Naive B cell (primary cell): ENCODE measurements at regions not wholly inside any gene's neighbourhood (a gene's known extent, or its start where the extent isn't known, plus 50 kb on each side); places are given as distances from the start of the nearest gene placed in this dataset.

Experiments
- ATAC-seq, 2 donors: fragments of 150-1000 bp; cut with Tn5 transposase; 2 replicates each; pipeline ENCODE4 v1.10.0; 2021; ENCODE audit warnings: low read depth in 2 of 2, mild to moderate bottlenecking in 2 of 2, moderate library complexity in 2 of 2
- DNase-seq: peaks from one replicate; pipeline ENCODE4 v3.0.0; 2022
- H3K27ac Mint-ChIP-seq, 6 donors: one replicate each; pipeline ENCODE4 v1.8.0; 2020 to 2022; ENCODE audit warnings: mild to moderate bottlenecking in 6 of 6, mixed read lengths in 6 of 6, moderate library complexity in 5 of 6, inconsistent platforms in 2 of 6
- H3K27me3 Mint-ChIP-seq, 3 donors: one replicate each; pipeline ENCODE4 v1.8.0; 2021 to 2022; ENCODE audit warnings: mixed read lengths in 3 of 3, mild to moderate bottlenecking in 1 of 3
- H3K36me3 Mint-ChIP-seq, 2 donors: one replicate each; pipeline ENCODE4 v1.8.0; 2020 to 2022; ENCODE audit warnings: mixed read lengths in 2 of 2, inconsistent platforms in 1 of 2, mild to moderate bottlenecking in 1 of 2
- H3K4me1 Mint-ChIP-seq, 3 donors: one replicate each; pipeline ENCODE4 v1.8.0; 2020 to 2022; ENCODE audit warnings: mixed read lengths in 3 of 3, inconsistent platforms in 1 of 3, mild to moderate bottlenecking in 1 of 3, moderate library complexity in 1 of 3
- H3K4me3 Mint-ChIP-seq, 8 donors: one replicate each; pipeline ENCODE4 v1.8.0; 2020 to 2022; ENCODE audit warnings: mild to moderate bottlenecking in 8 of 8, mixed read lengths in 8 of 8, moderate library complexity in 8 of 8, inconsistent platforms in 2 of 8
- H3K9me3 Mint-ChIP-seq, 7 donors: one replicate each; pipeline ENCODE4 v1.8.0; 2020 to 2022; ENCODE audit warnings: mixed read lengths in 7 of 7, mild to moderate bottlenecking in 5 of 7, inconsistent platforms in 2 of 7, moderate library complexity in 1 of 7

DNA sequence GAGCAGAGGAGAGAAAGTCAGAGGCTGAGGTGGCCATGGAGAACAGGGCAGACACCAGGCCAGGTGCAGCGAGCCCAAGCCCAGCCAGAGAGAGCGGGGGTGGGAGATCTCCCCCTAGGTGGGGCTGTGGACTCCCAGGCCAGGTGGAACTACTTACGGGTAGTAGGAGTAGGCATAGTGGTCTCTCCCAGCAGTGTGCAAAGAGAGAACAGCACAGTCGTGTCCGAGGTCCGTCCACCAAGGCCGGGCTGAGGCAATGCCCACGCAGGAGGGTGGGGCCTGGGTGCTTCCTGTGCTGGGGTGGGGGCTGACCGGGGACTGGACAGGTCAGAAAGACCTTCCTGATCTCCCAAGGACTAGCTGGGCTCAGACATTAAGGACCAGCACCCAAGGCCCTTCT, 263.7 kb downstream of the PTPRU start:
- no peak overlapping the region for H3K27ac Mint-ChIP-seq
- peaks cover 17 to 61% (median 48%) of the 10 kb centered on the region in 3 donors for H3K27me3 Mint-ChIP-seq
- H3K4me3 Mint-ChIP-seq, result no peak overlapping the region
- DNase-seq (no peak), ATAC-seq (no peak)
- H3K4me1 Mint-ChIP-seq, result no peaks in the 10 kb centered on the region
- peaks cover 0 to 14% of the 10 kb centered on the region in 2 donors for H3K36me3 Mint-ChIP-seq
- H3K9me3 Mint-ChIP-seq, result peaks cover 3 to 19% (median 12%) of the 10 kb centered on the region in 7 donors

DNA sequence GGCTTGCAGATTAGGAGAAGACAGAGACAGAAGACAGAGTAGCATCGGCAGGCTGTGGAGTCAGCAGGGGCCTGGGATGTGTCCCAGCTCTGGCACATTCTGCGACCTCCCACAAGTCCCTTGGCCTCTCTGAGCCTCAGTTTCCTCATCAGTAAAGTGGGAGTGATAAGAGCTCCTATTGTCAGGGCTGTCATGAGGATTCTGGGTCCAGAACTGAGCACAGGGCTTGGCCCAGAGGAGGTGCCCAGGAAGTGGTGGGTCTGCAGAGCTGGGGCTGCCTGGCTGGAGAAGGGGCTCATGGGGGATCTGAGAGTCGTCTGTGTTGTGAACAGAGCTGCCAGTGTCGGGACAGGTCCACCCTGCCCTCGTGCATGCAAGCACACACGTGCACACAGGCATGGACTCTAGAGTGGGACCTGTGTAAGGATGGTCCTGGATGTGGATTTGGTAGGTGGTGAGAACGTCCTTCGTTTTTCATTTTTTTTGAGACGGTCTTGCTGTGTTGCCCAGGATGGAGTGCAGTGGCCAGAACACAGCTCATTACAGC, 262.9 kb downstream of the PTPRU start:
- no peak for ATAC-seq
- Mint-ChIP-seq H3K27me3 (peaks cover 15 to 54% (median 48%) of the 10 kb centered on the region in 3 donors), H3K27ac (no peak overlapping the region), H3K9me3 (peaks cover 3 to 28% (median 12%) of the 10 kb centered on the region in 7 donors), H3K4me3 (no peak overlapping the region), H3K36me3 (peaks cover 0 to 14% of the 10 kb centered on the region in 2 donors), H3K4me1 (no peaks in the 10 kb centered on the region)
- DNase-seq, result no peak

DNA sequence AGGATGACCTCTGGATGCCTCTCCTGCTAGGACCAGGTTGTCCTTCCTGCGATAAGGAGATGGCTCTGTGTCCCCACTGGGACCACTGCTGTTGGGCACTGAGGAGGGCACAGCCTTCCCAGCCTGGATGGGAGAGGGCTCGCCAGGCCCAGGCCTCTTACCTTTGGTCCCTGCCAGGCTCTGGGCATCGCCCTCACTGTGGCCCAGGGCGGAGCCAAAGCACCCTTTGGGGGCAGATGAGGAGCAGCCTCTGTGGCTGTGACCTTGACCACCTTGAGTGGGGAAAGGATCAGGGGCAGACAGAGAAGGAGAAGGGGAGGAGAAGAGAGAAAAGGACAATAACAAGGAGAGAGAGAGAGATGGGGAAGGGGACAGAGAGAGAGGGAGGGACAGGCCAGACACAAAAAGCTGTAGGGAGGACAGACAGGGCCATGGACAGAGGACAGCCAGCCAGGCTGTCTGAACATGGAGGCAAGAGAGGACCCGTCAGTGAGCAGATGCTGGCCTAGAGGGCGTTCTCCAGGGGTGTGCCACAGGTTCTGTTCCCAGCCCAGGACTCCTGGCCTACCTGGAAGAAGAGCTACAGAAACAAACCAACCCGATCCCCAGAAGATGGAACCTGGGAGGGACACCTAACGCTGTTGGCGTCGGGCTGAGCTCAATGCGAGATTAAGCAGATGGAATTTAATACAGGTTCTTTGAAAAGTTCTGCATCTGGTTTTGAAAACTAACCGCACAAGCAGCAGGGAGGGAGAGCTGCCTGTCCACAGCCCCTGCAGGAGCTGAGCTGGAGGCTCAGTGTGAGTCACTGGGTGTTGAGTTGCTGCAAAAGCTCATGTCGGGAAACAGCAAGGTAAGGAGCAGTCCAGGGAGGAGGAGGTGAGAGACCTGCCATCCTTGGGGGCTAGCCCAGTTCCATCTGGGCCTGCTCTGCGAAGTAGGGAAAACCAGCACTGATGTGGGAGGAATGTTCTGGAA, 262.1 kb downstream of the PTPRU start:
- ATAC-seq (no peak), DNase-seq (no peak)
- Mint-ChIP-seq H3K27me3 (peaks cover 15 to 46% (median 44%) of the 10 kb centered on the region in 3 donors), H3K27ac (no peak overlapping the region), H3K4me3 (no peak overlapping the region), H3K36me3 (peaks cover 0 to 14% of the 10 kb centered on the region in 2 donors), H3K9me3 (peaks cover 3 to 30% (median 12%) of the 10 kb centered on the region in 7 donors), H3K4me1 (no peaks in the 10 kb centered on the region)

DNA sequence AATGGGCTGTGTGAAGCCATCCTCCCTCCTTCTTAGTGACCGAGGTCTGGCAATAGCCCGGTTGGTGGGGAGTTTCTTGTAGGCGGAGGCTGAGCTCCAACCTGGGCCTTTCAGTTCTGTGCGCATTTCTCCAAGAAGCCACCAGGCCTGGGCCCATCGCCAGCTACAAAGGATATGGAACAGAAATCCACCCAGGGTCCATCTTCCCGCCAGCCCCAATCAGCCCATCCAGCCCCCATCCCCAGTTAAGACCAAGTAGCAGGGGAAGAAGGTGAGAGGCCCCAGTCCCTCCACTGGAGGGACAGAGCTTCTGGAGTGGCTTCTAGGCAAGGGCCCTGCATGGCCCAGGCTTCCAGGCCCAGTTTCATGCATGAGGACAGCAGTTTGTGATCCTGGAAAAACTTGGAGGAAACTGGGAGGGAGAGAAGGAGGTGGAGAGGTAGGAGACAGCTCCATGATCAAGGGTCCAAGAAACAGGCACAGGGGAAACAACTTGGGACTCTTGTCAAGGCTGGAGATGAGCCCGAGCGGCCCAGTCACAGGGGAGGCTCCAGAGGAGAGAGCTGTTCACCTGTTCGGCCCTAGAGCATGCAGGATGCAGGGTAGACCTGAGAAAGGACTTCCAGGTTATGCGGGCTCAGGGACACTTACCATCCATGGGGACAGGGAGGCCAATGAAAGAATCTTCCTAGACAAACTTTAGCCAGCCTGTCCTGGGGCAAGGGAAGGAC, 261.2 kb downstream of the PTPRU start:
- Mint-ChIP-seq H3K36me3 (peaks cover 0 to 14% of the 10 kb centered on the region in 2 donors), H3K27ac (no peak overlapping the region), H3K4me3 (no peak overlapping the region), H3K4me1 (no peaks in the 10 kb centered on the region), H3K9me3 (peaks cover 3 to 30% (median 12%) of the 10 kb centered on the region in 7 donors), H3K27me3 (peaks cover 15 to 39% (median 39%) of the 10 kb centered on the region in 3 donors)
- no peak for DNase-seq
- ATAC-seq, result no peak

DNA sequence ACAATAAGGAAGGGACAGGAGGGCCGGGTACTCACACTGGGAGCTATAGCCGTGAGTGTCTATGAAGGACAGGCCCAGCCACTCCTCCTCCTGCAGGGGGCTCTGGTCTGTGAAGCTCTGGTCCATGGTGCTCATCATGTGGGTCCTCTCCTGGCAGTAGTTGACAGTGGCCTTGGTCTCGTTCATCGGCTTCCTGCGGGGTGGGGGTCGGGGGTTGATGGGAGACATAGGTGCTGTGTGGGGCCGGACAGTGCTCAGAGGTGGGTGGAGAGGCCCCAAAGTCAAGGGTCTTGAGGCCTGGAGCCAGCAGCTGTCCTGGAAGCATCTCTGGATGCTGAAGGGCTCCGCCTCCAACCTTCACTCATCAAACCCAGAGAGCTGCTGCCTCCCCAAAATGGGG, 260.4 kb downstream of the PTPRU start:
- Mint-ChIP-seq H3K27ac (no peak overlapping the region), H3K27me3 (peaks cover 15 to 39% (median 39%) of the 10 kb centered on the region in 3 donors), H3K4me1 (no peaks in the 10 kb centered on the region), H3K4me3 (no peak overlapping the region), H3K9me3 (peaks cover 3 to 30% (median 12%) of the 10 kb centered on the region in 7 donors), H3K36me3 (peaks cover 0 to 14% of the 10 kb centered on the region in 2 donors)
- DNase-seq (no peak), ATAC-seq (no peak)

DNA sequence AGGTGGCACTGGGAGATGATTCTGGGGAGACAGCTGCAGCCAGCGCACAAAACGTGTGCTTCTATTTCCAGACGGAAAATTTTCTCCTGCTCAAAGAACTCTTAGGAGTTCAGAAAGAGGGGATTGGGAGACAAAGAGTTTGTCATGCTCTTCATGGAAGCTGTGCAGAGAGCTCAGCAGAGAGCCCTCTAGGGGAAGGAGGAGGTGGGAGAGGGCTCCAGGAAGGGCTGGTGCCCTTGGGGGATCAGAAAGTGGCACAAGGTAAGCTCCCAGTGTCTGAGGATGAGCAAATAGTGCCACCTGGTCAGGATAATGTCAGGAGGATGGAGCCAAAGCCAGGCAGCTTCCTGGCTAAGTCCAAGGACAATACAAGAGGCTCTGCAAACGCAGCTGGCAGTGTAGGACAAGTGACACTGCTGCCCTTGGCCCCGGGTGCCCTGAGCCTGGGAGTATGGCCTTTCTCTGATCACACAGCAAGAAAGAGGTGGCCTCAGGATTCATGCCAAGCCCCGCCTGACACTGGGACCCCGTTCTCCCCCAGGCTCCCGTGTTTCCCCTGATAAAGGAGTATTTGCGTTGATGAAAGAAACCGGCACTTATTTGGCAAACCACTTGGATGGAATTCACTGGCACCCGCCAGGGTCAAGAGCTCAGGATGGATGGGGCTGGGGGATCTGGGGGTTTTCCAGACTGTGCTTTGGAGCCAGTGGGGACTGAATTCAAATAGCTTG, 254.0 kb downstream of the PTPRU start:
- DNase-seq (no peak), ATAC-seq (no peak)
- H3K27ac Mint-ChIP-seq, result no peak overlapping the region

DNA sequence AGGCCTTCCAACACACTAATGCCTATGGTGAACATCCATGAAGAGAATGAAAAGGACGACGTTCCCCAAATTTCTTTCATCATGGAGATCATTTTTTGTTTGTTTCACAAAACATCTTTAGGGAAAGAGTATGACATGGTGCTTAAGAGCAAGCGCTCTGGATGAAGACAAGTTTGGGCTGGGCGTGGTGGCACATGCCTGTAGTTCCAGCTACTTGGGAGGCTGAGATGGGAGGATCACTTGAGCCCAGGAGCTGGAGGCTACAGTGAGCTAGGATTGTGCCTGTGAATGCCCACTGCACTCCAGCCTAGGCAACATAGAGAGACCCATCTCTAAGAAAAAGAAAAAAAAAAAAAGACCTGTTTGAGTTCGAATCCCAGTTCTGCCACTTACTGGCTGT, 253.1 kb downstream of the PTPRU start:
- no peak for DNase-seq
- Mint-ChIP-seq H3K36me3 (no peaks in the 10 kb centered on the region), H3K27me3 (peaks cover 4 to 21% (median 9%) of the 10 kb centered on the region in 3 donors), H3K4me1 (no peaks in the 10 kb centered on the region), H3K9me3 (peaks cover 0 to 5% (median 2%) of the 10 kb centered on the region in 7 donors), H3K27ac (no peak overlapping the region), H3K4me3 (no peak overlapping the region)
- no peak for ATAC-seq

More for the DNA sequence above, 254.0 kb downstream of the PTPRU start:
- Mint-ChIP-seq H3K36me3 (no peaks in the 10 kb centered on the region), H3K4me3 (no peak overlapping the region), H3K4me1 (no peaks in the 10 kb centered on the region), H3K27me3 (peaks cover 4 to 21% (median 9%) of the 10 kb centered on the region in 3 donors), H3K9me3 (peaks cover 0 to 14% (median 2%) of the 10 kb centered on the region in 7 donors)

DNA sequence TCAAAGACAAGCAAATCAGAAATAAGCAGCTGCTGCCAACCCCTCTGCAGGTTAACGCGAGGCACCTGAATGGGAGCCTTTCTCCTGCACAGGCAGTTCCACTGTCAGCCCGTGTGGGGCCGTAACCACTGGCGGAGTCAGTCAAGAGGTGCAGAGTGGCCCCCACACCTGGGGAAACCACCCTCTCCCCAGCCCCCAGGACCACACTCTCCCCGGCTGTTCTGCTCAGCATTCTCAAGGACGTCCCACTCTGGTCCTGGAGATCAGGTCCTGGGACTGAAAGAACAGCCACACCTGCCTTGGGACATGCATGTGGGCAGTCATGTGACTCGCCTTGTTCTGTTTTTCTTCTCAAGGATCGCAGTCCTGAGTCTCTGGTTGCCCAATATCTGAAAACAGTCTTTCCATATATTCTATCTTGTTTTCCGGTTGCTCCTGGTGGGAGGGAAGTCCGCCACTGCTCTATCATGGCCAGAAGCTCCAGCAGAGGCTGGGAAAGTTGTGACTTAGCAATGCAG, 252.5 kb downstream of the PTPRU start:
- no peaks in the 10 kb centered on the region for H3K4me1 Mint-ChIP-seq
- no peak overlapping the region for H3K4me3 Mint-ChIP-seq
- H3K27ac Mint-ChIP-seq, result no peak overlapping the region

DNA sequence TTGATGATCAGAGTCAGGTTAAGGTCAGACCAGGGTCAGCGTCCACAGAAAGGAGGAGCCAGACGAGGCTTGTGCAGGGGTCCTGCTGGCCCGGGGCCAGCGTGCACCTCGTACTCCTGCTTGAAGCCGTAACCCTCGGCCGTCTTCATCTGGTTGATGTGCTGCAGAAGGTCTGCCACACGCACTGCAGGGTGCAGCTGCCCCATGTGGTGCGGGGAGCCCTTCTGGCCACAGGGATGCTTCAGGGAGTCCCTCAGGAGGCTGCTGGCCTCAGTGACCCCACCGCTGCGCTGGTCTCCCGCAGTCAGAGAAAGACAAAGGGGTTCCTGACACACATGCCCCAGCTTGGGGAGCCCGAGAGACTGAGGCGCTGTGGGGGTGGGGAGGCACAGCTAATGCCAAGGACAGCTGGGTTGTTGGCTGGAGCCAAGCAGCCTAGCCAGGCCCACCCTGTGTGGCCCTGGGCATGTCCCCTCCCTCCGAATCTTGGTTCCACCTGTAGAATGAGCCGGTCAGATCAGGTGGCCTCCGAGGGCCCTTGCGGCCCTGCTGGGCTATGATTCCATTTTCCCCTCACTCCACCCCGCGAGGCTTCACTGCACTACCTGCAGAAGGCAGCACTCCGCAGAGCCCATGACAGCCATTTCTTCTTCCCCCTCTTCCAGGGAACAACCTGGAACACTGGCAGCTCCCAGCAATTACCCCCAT, 251.9 kb downstream of the PTPRU start:
- DNase-seq (no peak), ATAC-seq (no peak)
- no peaks in the 10 kb centered on the region for H3K4me1 Mint-ChIP-seq

More for the DNA sequence above, 252.5 kb downstream of the PTPRU start:
- DNase-seq (no peak), ATAC-seq (no peak)
- H3K9me3 Mint-ChIP-seq, result peaks cover 0 to 2% (median 0%) of the 10 kb centered on the region in 7 donors
- peaks cover 4 to 21% (median 9%) of the 10 kb centered on the region in 3 donors for H3K27me3 Mint-ChIP-seq
- no peaks in the 10 kb centered on the region for H3K36me3 Mint-ChIP-seq

DNA sequence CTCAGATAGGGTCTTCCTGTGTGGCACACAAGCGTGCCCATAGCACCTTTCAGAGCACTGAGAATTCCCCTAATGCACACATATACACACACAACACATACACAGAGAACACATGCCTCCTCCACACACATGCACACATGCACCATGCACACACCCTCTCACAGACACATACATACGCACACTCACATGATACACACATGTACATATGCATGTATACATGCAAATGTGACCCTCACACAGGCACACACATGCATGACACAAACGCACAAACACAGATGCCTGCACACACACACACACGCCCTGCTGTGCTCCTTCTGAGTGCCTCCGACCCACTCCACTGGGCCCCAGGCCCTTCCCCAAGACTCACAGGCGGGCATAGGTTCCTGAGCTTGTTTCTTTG, 251.0 kb downstream of the PTPRU start:
- no peaks in the 10 kb centered on the region for H3K36me3 Mint-ChIP-seq
- DNase-seq, result no peak
- no peak overlapping the region for H3K4me3 Mint-ChIP-seq
- peaks cover 0 to 3% (median 0%) of the 10 kb centered on the region in 7 donors for H3K9me3 Mint-ChIP-seq
- H3K27ac Mint-ChIP-seq, result no peak overlapping the region
- H3K4me1 Mint-ChIP-seq, result no peaks in the 10 kb centered on the region
- peaks cover 4 to 21% (median 9%) of the 10 kb centered on the region in 3 donors for H3K27me3 Mint-ChIP-seq
- ATAC-seq, result no peak

More for the DNA sequence above, 251.9 kb downstream of the PTPRU start:
- Mint-ChIP-seq H3K27ac (peak overlapping the region in 1 of 6 donors; percentile 45), H3K9me3 (peaks cover 0 to 2% (median 0%) of the 10 kb centered on the region in 7 donors), H3K36me3 (no peaks in the 10 kb centered on the region), H3K4me3 (no peak overlapping the region), H3K27me3 (peaks cover 4 to 21% (median 9%) of the 10 kb centered on the region in 3 donors)

DNA sequence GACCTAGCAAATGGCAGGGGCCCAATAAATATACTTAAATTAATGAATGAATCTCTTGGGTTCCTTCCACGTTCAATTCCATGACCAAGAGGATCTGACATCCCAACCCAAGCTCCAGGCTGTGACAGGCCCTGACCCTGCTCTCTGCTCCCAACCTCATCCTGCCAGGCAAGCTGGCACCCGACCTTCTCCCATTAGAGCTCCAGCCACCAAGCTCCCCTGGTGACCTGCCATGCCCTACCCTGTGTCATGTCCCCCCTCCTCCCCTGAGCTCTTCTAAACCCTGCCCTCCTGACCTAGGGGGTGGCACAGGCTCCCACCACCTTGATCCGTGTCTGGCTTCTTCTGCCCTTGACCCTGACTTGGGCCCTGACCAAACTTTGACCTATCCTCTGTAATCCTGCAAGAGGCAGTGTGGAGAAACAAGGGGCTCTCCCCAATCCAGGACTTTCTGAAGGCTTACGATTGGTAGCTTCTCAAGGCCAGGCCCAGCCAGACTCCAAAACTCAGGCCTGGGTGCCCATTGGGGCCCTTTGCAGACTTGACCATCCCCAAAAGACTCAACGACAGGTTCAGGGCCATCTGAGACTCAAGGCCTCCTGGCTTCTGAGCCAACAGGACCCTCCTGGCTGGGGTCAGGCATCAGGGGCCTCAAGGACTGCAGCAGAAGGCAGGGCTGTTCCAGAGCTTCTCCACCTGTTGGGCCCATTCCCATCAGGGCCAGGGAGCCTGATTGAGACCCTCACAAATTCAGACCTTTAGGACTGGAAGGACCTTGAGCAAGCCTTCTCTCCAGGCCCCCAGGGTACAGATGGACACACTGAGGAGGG, 249.0 kb downstream of the PTPRU start:
- no peak for DNase-seq
- no peaks in the 10 kb centered on the region for H3K4me1 Mint-ChIP-seq
- peak overlapping the region in 1 of 6 donors; percentile 34 for H3K27ac Mint-ChIP-seq
- peaks cover 9 to 18% (median 14%) of the 10 kb centered on the region in 3 donors for H3K27me3 Mint-ChIP-seq
- ATAC-seq, result no peak
- H3K36me3 Mint-ChIP-seq, result no peaks in the 10 kb centered on the region
- H3K9me3 Mint-ChIP-seq, result peaks cover 0 to 3% (median 0%) of the 10 kb centered on the region in 7 donors
- H3K4me3 Mint-ChIP-seq, result no peak overlapping the region
